ENCODE measurements at regions not wholly inside any gene's neighbourhood (a gene's known extent, or its start where the extent isn't known, plus 50 kb on each side); places are given as distances from the start of the nearest gene placed in this dataset.

DNA sequence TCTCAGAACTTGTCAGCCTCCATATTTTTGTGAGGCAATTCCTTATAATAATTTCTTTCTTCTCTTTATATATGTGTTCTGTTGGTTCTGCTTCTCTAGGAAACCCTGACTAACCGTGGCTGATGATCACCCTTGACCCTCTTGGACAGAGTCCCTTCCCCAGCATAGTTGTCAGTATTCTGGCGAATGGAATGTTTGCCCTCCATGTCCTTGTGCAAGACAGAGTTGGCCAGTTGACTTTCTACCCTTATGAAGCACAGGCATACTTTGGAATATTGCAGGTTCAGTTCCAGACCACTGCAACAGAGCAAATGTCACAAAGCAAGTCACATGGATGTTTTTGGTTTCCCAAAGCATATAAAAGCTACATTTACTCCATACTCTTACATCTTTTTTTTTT lies 297.7 kb upstream of the SHH start:
- TF ChIP-seq, protein P1, sequence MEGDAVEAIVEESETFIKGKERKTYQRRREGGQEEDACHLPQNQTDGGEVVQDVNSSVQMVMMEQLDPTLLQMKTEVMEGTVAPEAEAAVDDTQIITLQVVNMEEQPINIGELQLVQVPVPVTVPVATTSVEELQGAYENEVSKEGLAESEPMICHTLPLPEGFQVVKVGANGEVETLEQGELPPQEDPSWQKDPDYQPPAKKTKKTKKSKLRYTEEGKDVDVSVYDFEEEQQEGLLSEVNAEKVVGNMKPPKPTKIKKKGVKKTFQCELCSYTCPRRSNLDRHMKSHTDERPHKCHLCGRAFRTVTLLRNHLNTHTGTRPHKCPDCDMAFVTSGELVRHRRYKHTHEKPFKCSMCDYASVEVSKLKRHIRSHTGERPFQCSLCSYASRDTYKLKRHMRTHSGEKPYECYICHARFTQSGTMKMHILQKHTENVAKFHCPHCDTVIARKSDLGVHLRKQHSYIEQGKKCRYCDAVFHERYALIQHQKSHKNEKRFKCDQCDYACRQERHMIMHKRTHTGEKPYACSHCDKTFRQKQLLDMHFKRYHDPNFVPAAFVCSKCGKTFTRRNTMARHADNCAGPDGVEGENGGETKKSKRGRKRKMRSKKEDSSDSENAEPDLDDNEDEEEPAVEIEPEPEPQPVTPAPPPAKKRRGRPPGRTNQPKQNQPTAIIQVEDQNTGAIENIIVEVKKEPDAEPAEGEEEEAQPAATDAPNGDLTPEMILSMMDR (IDR thresholded peaks at IDR 0.05; ENCODE audit: poor library complexity) = no peak
- no peak for TF ChIP-seq EZH2 (IDR thresholded peaks at IDR 0.05; ENCODE audit: borderline replicate concordance)
- TF ChIP-seq EZH2phosphoT487 (IDR thresholded peaks at IDR 0.05; ENCODE audit: low read depth, severe bottlenecking, unreplicated experiment) = no peak

Measured in hepatocyte (in vitro differentiated cells).